ENCODE measurements at regions not wholly inside any gene's neighbourhood (a gene's known extent, or its start where the extent isn't known, plus 50 kb on each side); places are given as distances from the start of the nearest gene placed in this dataset.
"Not testable (repeated sequence)": the region's sequence is repeated elsewhere in the genome, so short reads cannot be mapped to it uniquely, and the experiment has no call there.

- DNase-seq (ENCODE audit: low spot score): peak; percentile 3
Observed at GRCh38 chr12:72865921-72866320, 593.8 kb downstream of the TRHDE start.

GRCh38 chr12:72869024-72869423 is 596.9 kb downstream of the TRHDE start:
- DNase-seq (ENCODE audit: low spot score): no peak

DNA sequence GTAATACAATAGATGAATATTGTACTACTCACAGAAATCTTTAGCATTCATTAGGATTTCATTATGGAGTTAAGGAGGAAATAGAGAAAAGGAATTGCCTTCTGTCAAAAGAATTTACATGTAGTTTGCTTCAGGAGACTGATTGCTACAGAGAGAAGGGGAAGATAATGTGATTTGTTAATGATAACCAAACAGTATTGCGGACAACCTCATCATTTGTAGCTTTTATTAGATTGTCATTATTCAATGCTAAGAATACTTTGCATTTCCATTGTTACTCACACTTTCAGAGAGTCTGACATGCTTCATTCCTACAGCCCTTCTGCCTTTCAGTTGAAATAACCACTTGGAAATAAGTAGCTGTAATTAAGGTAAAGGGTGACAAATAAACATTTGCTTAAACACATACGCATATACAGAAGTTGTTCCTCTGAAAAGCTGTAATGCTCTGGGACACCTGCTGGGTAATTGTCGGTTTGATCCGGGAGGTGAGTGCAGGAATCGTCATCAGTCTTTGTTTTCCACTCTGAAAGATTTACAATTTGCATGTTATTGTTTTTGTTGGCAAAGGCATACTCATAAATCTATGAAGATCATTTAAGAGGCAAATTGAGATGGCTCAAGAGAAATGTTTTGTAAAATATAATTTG is 600.2 kb downstream of the TRHDE start:
- DNase-seq (ENCODE audit: low spot score): no peak

- DNase-seq (ENCODE audit: low spot score): no peak
Observed at GRCh38 chr12:72872996-72873395, 600.8 kb downstream of the TRHDE start.

DNA sequence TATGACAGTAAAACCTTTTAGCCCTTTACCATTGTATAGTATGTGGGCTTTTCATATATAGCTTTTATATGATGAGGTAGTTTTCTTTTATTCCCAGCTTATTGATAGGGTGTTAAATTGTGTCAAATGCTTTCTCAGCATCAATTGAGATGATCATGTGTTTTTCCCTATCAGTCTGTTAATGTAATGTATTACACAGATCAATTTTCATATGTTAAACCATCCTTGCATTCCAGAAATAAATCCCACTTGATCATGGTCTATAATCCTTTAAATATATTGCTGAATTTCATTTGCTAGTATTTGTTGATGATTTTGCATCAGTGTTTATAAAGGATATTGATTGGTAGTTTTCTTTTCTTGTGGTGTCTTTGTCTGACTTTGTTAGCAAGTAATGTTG is 603.9 kb downstream of the TRHDE start:
- no peak for DNase-seq (ENCODE audit: low spot score)

DNA sequence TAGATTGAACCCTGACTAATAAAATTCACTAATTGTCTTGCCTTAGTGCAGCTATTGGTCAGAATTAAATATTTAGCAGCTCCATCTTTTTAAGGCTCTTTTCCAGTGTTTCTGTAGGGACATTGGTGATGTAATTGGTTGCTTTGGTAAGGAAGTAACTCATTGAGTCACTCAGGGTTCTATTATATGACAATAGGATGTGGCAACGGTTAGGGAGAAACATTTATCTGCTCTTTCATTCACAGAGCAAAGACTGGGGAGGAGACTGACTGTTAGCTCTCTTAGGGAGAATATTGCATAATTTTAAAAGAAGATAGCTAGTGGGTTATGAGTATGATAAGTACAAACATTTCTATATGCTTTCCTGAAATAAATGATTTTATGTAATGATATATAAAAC is 616.5 kb downstream of the TRHDE start:
- DNase-seq (ENCODE audit: low spot score): no peak

- DNase-seq (ENCODE audit: low spot score): no peak
Observed at GRCh38 chr12:72889791-72890190, 617.6 kb downstream of the TRHDE start.

GRCh38 chr12:72901685-72902084 is 629.5 kb downstream of the TRHDE start:
- no peak for DNase-seq (ENCODE audit: low spot score)

DNA sequence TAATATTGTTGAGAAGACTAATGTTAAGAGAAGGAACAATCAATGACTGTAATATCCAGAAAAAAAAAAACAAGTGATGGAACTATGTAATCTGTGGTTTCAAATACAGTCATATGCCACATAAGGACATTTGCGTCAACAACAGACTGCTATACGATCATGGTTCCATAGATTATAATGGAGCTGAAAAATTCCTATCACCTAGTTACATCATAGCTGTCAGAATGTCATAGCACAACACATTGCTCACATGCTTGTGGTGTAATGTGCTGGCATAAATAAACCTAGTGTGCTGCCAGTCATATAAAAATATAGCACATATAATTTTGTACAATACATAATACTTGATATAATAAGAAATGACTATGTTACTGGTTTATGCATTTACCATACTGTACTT is 653.5 kb downstream of the TRHDE start:
- DNase-seq (ENCODE audit: low spot score): no peak

- DNase-seq (ENCODE audit: low spot score): not testable (repeated sequence)
Observed at GRCh38 chr12:72931838-72932237, 659.7 kb downstream of the TRHDE start.

DNA sequence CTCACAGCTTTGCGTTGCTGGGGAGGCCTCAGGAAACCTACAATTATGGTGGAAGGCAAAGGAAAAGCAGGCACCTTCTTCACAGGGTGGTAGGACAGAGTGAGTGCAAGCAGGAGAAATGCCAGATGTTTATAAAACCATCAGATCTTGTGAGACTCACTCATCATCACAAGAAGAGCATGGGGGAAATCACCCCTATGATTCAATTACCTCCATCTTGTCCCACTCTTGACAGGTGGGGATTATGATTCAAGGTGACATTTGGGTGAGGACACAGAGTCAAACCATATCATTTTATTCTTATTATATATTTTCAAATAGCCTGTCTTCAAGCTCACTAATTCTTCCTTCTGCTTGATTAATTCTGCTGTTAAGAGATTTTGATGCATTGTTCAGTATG is 665.3 kb downstream of the TRHDE start:
- DNase-seq (ENCODE audit: low spot score): no peak

DNA sequence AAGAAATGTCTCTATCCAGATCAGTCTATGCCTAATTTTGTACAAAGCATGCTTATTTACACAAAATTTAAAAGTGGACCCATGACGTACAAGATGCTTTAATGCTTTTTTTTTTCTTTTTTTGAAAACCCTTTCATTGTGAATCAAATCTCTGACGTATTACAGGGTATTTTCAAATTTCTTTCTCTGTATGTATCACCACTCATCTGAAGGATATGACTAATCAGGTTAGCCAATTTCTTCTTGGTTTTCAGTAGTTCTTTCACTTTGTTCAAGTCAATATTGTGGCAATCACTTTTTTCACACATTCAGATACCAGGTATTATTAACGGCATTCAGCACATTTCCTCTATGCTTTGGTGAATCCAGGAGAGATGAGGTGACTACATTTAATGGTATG is 685.3 kb downstream of the TRHDE start:
- DNase-seq (ENCODE audit: low spot score): no peak

GRCh38 chr12:72966684-72967083 is 694.5 kb downstream of the TRHDE start:
- no peak for DNase-seq (ENCODE audit: low spot score)

GRCh38 chr12:72974954-72975555 is 702.9 kb downstream of the TRHDE start:
- no peak for DNase-seq (ENCODE audit: low spot score)

DNA sequence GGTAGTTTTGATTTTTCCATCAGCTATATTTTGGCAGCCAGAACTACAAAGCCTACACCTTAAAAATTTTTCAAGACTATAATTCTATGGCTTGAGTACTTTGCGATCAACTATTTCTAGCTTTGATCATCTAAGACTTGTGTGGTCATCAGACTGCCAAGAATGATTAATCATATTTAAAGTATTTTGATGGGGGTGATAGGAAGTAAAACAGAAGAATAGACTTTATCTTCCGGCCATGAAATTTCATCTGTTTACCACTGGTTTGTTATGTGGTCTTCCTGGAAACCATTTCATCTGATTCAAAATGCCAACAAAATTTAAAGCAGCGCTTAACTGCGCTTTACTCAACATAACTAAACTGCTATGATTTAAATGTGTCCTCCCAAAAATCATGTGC is 706.8 kb downstream of the TRHDE start:
- no peak for DNase-seq (ENCODE audit: low spot score)

- no peak for DNase-seq (ENCODE audit: low spot score)
Observed at GRCh38 chr12:72982356-72982755, 710.2 kb downstream of the TRHDE start.

- DNase-seq (ENCODE audit: low spot score): no peak
Observed at GRCh38 chr12:72986963-72987362, 714.8 kb downstream of the TRHDE start.

DNA sequence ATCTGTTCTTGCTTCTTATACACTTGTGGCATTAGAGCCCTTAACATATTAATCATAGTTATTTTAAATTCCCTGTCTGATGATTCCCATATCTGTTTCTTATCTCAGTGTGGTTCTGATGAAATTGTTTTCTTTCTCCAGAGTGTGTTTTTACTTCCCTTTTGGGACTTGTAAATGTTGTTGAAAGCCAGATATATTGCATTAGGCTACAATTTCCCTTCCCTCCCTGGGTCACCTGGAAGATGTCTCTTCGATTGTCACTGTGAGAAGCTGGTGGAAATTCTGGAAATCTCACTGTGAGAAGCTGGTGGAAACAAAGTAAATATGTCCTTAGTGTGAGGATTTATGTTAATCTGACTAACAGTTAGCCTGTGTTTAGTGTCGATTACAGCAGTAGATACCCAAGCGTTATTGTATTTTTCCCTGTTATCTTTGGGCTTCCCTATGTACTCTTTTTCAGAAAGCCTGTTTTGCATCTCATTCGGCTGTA is 717.3 kb downstream of the TRHDE start:
- no peak for DNase-seq (ENCODE audit: low spot score)

GRCh38 chr12:72995029-72995428 is 722.9 kb downstream of the TRHDE start:
- not testable (repeated sequence) for DNase-seq (ENCODE audit: low spot score)

- no peak for DNase-seq (ENCODE audit: low spot score)
Observed at GRCh38 chr12:72995616-72996015, 723.4 kb downstream of the TRHDE start.

- DNase-seq (ENCODE audit: low spot score): not testable (repeated sequence)
Observed at GRCh38 chr12:73001806-73002205, 729.6 kb downstream of the TRHDE start.

GRCh38 chr12:73002504-73002903 is 730.3 kb downstream of the TRHDE start:
- DNase-seq (ENCODE audit: low spot score): not testable (repeated sequence)

GRCh38 chr12:73009138-73009834 is 737.1 kb downstream of the TRHDE start:
- DNase-seq (ENCODE audit: low spot score): not testable (repeated sequence)

Measured in COLO829 (cell line).